ENCODE measurements at regions not wholly inside any gene's neighbourhood (a gene's known extent, or its start where the extent isn't known, plus 50 kb on each side); places are given as distances from the start of the nearest gene placed in this dataset.
"Not testable (repeated sequence)": the region's sequence is repeated elsewhere in the genome, so short reads cannot be mapped to it uniquely, and the experiment has no call there.

- DNase-seq, result not testable (repeated sequence)
Measured at GRCh38 chr3:130151555-130151954, 69.9 kb downstream of the ALG1L2 start.

- peak; percentile 19 for DNase-seq
Measured at GRCh38 chr3:130153247-130153646, 71.6 kb downstream of the ALG1L2 start.

- not testable (repeated sequence) for DNase-seq
Measured at GRCh38 chr3:130155464-130155863, 73.8 kb downstream of the ALG1L2 start.

GRCh38 chr3:130166856-130167255 lies 85.2 kb downstream of the ALG1L2 start:
- not testable (repeated sequence) for DNase-seq

GRCh38 chr3:130175195-130175594 lies 93.6 kb downstream of the ALG1L2 start:
- DNase-seq, result not testable (repeated sequence)

- not testable (repeated sequence) for DNase-seq
Measured at GRCh38 chr3:130176476-130177256, 95.0 kb downstream of the ALG1L2 start.

- DNase-seq, result peak; percentile 7
Measured at GRCh38 chr3:130178835-130179234, 97.2 kb downstream of the ALG1L2 start.

- DNase-seq, result peak; percentile 1
Measured at GRCh38 chr3:130179353-130179970, 97.8 kb downstream of the ALG1L2 start.

GRCh38 chr3:130182475-130182874 lies 100.8 kb downstream of the ALG1L2 start:
- not testable (repeated sequence) for DNase-seq

- not testable (repeated sequence) for DNase-seq
Measured at GRCh38 chr3:130183689-130184088, 102.1 kb downstream of the ALG1L2 start.

- not testable (repeated sequence) for DNase-seq
Measured at GRCh38 chr3:130184152-130185024, 102.8 kb downstream of the ALG1L2 start.

GRCh38 chr3:130201272-130201671 lies 119.6 kb downstream of the ALG1L2 start:
- not testable (repeated sequence) for DNase-seq

GRCh38 chr3:130203633-130204032 lies 122.0 kb downstream of the ALG1L2 start:
- DNase-seq, result not testable (repeated sequence)

GRCh38 chr3:130227540-130227939 lies 117.9 kb upstream of the COL6A5 start:
- no peak for DNase-seq

GRCh38 chr3:130242850-130243569 lies 102.5 kb upstream of the COL6A5 start:
- DNase-seq, result peak; percentile 5

GRCh38 chr3:130243808-130244207 lies 101.7 kb upstream of the COL6A5 start:
- DNase-seq, result no peak

- no peak for DNase-seq
Measured at GRCh38 chr3:130250982-130251381, 94.5 kb upstream of the COL6A5 start.

GRCh38 chr3:130255442-130255841 lies 90.0 kb upstream of the COL6A5 start:
- DNase-seq, result no peak

GRCh38 chr3:130256821-130257340 lies 88.6 kb upstream of the COL6A5 start:
- DNase-seq, result no peak

GRCh38 chr3:130258532-130258952 lies 86.9 kb upstream of the COL6A5 start:
- DNase-seq, result no peak

GRCh38 chr3:130259166-130259874 lies 86.2 kb upstream of the COL6A5 start:
- DNase-seq, result no peak

- DNase-seq, result no peak
Measured at GRCh38 chr3:130260918-130261317, 84.6 kb upstream of the COL6A5 start.
